Colonic mucosa (tissue), 4 donors: ENCODE measurements at regions not wholly inside any gene's neighbourhood (a gene's known extent, or its start where the extent isn't known, plus 50 kb on each side); places are given as distances from the start of the nearest gene placed in this dataset.

Experiments used
- DNase-seq: peaks from one replicate; pipeline ENCODE4 v3.0.0-alpha.2; 2020
- H3K27ac ChIP-seq: fragments of 200-600 bp; one replicate; pipeline ENCODE4 v1.8.0; 2021
- H3K27me3 ChIP-seq: fragments of 200-600 bp; one replicate; pipeline ENCODE4 v1.8.0; 2021
- H3K36me3 ChIP-seq: fragments of 200-600 bp; one replicate; pipeline ENCODE4 v1.8.0; 2021
- H3K4me1 ChIP-seq: fragments of 200-600 bp; one replicate; pipeline ENCODE4 v1.8.0; 2021; ENCODE audit warnings: mild to moderate bottlenecking
- H3K4me3 ChIP-seq: fragments of 200-600 bp; one replicate; pipeline ENCODE4 v1.8.0; 2021
- H3K9ac ChIP-seq, 2 donors: one replicate each; pipeline ENCODE4 v1.7.0; 2013; ENCODE audit warnings: control low read depth in 2 of 2, low read depth in 2 of 2, low read length in 2 of 2
- H3K9me3 ChIP-seq: fragments of 200-600 bp; one replicate; pipeline ENCODE4 v1.8.0; 2021
- CTCF ChIP-seq: fragments of 200-600 bp; IDR thresholded peaks from one replicate; pipeline ENCODE4 v1.8.0; 2022; ENCODE audit warnings: antibody characterized with exemption, mild to moderate bottlenecking
- intact Hi-C: fragments of 100-400 bp; cut with DNase I; formaldehyde crosslinking; loops from one replicate; pipeline ENCODE4 v1.14.1; 2022
- donor health status: healthy.
- donor health status: DM: no; HTN: no; CAD: no.
- donor health status: DM: no; HTN: no; CAD: no.

- no peak for DNase-seq
- no peak for TF ChIP-seq CTCF
- H3K9me3 ChIP-seq: no peaks in the 10 kb centered on the region
- H3K4me1 ChIP-seq: no peaks in the 10 kb centered on the region
- intact Hi-C loops: no loop called here
- H3K4me3 ChIP-seq: no peak overlapping the region
- H3K27me3 ChIP-seq: no peaks in the 10 kb centered on the region
- no peak overlapping the region for H3K9ac ChIP-seq
- no peaks in the 10 kb centered on the region for H3K36me3 ChIP-seq
- no peak overlapping the region for H3K27ac ChIP-seq
Measured at GRCh38 chr21:24403221-24403620, 1204.1 kb downstream of the MRPL39 start.

DNA sequence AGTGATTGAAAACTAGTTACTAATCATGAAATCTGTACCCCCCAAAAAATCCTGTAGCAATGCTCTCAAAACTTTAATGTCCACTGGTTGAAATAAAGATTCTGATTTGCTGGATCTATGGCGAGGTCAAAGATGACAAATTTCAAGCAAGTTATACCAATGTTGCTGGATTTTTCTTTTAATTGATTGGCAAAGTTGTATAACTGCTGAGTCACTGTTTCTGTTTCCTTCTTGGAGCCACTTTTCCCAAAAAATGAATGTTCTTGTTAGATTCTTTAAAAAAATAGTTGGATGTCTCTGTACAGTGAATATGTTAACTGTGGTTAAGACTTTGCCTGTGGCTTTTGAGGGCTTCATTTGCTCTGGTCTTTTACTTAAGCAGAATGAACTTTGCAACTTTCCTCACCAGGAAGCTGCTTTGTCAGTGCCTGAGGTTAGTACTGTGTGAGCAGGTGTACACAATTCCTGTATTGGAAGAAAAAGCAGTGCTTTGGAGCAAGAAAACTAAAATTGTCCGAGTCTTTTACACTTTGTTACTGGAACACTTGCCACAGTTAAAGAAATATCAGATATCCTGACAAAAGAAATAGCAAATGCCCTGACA, 1211.9 kb downstream of the MRPL39 start:
- Histone ChIP-seq H3K9ac (no peak overlapping the region), H3K27ac (no peak overlapping the region), H3K4me3 (no peak overlapping the region), H3K27me3 (no peaks in the 10 kb centered on the region), H3K9me3 (no peaks in the 10 kb centered on the region), H3K36me3 (no peaks in the 10 kb centered on the region), H3K4me1 (no peaks in the 10 kb centered on the region)
- TF ChIP-seq CTCF: no peak
- no peak for DNase-seq
- intact Hi-C loops: no loop called here

GRCh38 chr21:24375201-24375600, 1232.1 kb downstream of the MRPL39 start:
- TF ChIP-seq CTCF: no peak
- intact Hi-C loops: no loop called here
- no peak overlapping the region for H3K4me3 ChIP-seq
- no peaks in the 10 kb centered on the region for H3K9me3 ChIP-seq
- H3K27ac ChIP-seq: no peak overlapping the region
- no peaks in the 10 kb centered on the region for H3K36me3 ChIP-seq
- no peak for DNase-seq
- no peak overlapping the region for H3K9ac ChIP-seq
- no peaks in the 10 kb centered on the region for H3K27me3 ChIP-seq
- no peaks in the 10 kb centered on the region for H3K4me1 ChIP-seq

- Histone ChIP-seq H3K9ac (no peak overlapping the region), H3K4me3 (no peak overlapping the region), H3K36me3 (no peaks in the 10 kb centered on the region), H3K27me3 (no peaks in the 10 kb centered on the region), H3K27ac (no peak overlapping the region), H3K4me1 (no peaks in the 10 kb centered on the region), H3K9me3 (no peaks in the 10 kb centered on the region)
- DNase-seq: no peak
- intact Hi-C loops: no loop called here
- TF ChIP-seq CTCF: no peak
Measured at GRCh38 chr21:24372506-24372905, 1234.8 kb downstream of the MRPL39 start.

GRCh38 chr21:24369746-24370145, 1237.5 kb downstream of the MRPL39 start:
- H3K4me3 ChIP-seq: no peak overlapping the region
- no peak for DNase-seq
- no peak for TF ChIP-seq CTCF
- H3K27me3 ChIP-seq: no peaks in the 10 kb centered on the region
- intact Hi-C loops: no loop called here
- H3K9me3 ChIP-seq: no peaks in the 10 kb centered on the region
- no peak overlapping the region for H3K9ac ChIP-seq
- H3K27ac ChIP-seq: no peak overlapping the region
- H3K36me3 ChIP-seq: no peaks in the 10 kb centered on the region
- no peaks in the 10 kb centered on the region for H3K4me1 ChIP-seq
